ENCODE measurements at regions not wholly inside any gene's neighbourhood (a gene's known extent, or its start where the extent isn't known, plus 50 kb on each side); places are given as distances from the start of the nearest gene placed in this dataset.

- no peak for DNase-seq (ENCODE audit: low read depth, low spot score)
- TF ChIP-seq, protein P1, sequence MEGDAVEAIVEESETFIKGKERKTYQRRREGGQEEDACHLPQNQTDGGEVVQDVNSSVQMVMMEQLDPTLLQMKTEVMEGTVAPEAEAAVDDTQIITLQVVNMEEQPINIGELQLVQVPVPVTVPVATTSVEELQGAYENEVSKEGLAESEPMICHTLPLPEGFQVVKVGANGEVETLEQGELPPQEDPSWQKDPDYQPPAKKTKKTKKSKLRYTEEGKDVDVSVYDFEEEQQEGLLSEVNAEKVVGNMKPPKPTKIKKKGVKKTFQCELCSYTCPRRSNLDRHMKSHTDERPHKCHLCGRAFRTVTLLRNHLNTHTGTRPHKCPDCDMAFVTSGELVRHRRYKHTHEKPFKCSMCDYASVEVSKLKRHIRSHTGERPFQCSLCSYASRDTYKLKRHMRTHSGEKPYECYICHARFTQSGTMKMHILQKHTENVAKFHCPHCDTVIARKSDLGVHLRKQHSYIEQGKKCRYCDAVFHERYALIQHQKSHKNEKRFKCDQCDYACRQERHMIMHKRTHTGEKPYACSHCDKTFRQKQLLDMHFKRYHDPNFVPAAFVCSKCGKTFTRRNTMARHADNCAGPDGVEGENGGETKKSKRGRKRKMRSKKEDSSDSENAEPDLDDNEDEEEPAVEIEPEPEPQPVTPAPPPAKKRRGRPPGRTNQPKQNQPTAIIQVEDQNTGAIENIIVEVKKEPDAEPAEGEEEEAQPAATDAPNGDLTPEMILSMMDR (IDR thresholded peaks at IDR 0.05; ENCODE audit: low read depth, low read length): no peak
- H3K27me3 ChIP-seq (ENCODE audit: control insufficient read depth, insufficient read depth, low read length): no peaks in the 10 kb centered on the region
- CTCF ChIA-PET: interaction anchor here (0.5 kb wide), 1 partner anchor 20 kb away, joined by 5 read pairs; no protein-coding TSS in a partner anchor
- no peak overlapping the region for H3K27ac ChIP-seq (ENCODE audit: low read depth, low read length)
- POLR2A ChIA-PET: no interaction called here
- H3K9me3 ChIP-seq (ENCODE audit: control insufficient read depth, insufficient read depth, low read length): peaks cover 15% of the 10 kb centered on the region
- no peak overlapping the region for H3K4me3 ChIP-seq (ENCODE audit: low read depth, low read length)
These were observed 72.1 kb upstream of the SLC28A3 start for GRCh38 chr9:84412654-84413053.

- ChIA-PET CTCF (no interaction called here), POLR2A (no interaction called here)
- TF ChIP-seq, protein P1 (IDR thresholded peaks at IDR 0.05; ENCODE audit: low read depth, low read length): no peak
- no peak overlapping the region for H3K4me3 ChIP-seq (ENCODE audit: low read depth, low read length)
- DNase-seq (ENCODE audit: low read depth, low spot score): no peak
- H3K9me3 ChIP-seq (ENCODE audit: control insufficient read depth, insufficient read depth, low read length): peaks cover 8% of the 10 kb centered on the region
- no peak overlapping the region for H3K27ac ChIP-seq (ENCODE audit: low read depth, low read length)
- H3K27me3 ChIP-seq (ENCODE audit: control insufficient read depth, insufficient read depth, low read length): no peaks in the 10 kb centered on the region
These were observed 72.7 kb upstream of the SLC28A3 start for GRCh38 chr9:84413301-84413700.

DNA sequence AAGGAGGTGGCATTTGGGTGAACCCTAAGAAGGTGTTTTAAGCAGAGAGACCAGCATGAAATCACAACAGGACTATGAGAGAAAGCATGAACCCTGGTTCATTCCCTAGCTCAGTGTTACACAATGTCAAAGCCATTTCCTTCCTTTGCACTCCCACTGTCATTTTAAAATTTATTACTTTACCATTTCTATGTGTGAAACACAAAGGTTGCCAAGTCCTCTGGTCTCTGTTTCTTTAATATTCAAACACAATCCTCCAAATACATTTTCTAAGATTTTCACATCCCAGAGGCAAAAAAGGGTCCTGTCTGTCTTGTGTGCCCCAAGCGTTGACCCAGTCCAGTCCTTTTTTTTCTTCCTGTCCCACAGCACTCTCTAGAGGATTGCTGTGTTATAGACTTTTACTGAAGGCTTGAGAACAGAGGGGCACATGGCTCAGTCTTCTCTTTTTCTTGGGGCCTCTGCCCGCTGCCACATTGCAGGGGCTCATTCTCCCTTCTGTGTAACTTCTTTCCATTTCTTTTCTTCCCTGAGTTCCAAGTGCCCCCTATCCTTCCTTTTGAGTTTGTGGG lies 78.6 kb upstream of the SLC28A3 start:
- CTCF ChIA-PET: interaction anchor here (1.1 kb wide), 1 partner anchor 798 kb away, joined by 3 read pairs; no protein-coding TSS in a partner anchor
- POLR2A ChIA-PET: no interaction called here
- no peak for DNase-seq (ENCODE audit: low read depth, low spot score)
- Histone ChIP-seq H3K9me3 (ENCODE audit: control insufficient read depth, insufficient read depth, low read length) (no peaks in the 10 kb centered on the region; the same call in 1 of the 2 replicates), H3K4me3 (ENCODE audit: low read depth, low read length) (no peak overlapping the region), H3K27ac (ENCODE audit: low read depth, low read length) (no peak overlapping the region), H3K27me3 (ENCODE audit: control insufficient read depth, insufficient read depth, low read length) (no peaks in the 10 kb centered on the region)
- TF ChIP-seq, protein P1 (IDR thresholded peaks at IDR 0.05; ENCODE audit: low read depth, low read length): no peak

DNA sequence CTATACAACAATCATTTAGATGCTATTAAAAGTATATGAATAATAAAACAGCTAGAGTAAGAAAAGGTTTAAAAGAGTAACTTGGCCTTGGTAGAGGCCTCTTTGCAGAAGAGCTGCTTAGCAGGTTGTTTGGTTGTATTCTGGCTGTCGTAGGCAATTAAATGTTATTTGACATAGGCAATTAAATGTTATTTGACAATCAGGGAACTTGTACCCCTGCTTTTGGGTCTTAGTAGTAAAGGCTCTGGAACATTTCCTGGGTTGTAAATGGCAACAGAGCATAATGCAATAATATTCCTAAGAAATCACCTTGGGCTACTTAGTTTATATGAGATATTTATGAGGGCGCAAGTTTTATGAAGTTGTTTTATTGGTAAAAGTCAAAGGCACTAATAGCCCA lies 84.4 kb upstream of the SLC28A3 start:
- no peak overlapping the region for H3K4me3 ChIP-seq (ENCODE audit: low read depth, low read length)
- TF ChIP-seq, protein P1 (IDR thresholded peaks at IDR 0.05; ENCODE audit: low read depth, low read length): no peak
- H3K27me3 ChIP-seq (ENCODE audit: control insufficient read depth, insufficient read depth, low read length): no peaks in the 10 kb centered on the region
- POLR2A ChIA-PET: no interaction called here
- H3K27ac ChIP-seq (ENCODE audit: low read depth, low read length): no peak overlapping the region
- CTCF ChIA-PET: no interaction called here
- H3K9me3 ChIP-seq (ENCODE audit: control insufficient read depth, insufficient read depth, low read length): no peaks in the 10 kb centered on the region; the same call in 1 of the 2 replicates
- no peak for DNase-seq (ENCODE audit: low read depth, low spot score)

- POLR2A ChIA-PET: no interaction called here
- Histone ChIP-seq H3K9me3 (ENCODE audit: control insufficient read depth, insufficient read depth, low read length) (no peaks in the 10 kb centered on the region), H3K27ac (ENCODE audit: low read depth, low read length) (no peak overlapping the region), H3K4me3 (ENCODE audit: low read depth, low read length) (no peak overlapping the region), H3K27me3 (ENCODE audit: control insufficient read depth, insufficient read depth, low read length) (no peaks in the 10 kb centered on the region)
- no peak for DNase-seq (ENCODE audit: low read depth, low spot score)
- CTCF ChIA-PET: interaction anchor here (0.7 kb wide), 1 partner anchor 21 kb away, joined by 5 read pairs; no protein-coding TSS in a partner anchor
- TF ChIP-seq, protein P1 (IDR thresholded peaks at IDR 0.05; ENCODE audit: low read depth, low read length): no peak
These were observed 92.2 kb upstream of the SLC28A3 start for GRCh38 chr9:84432746-84433145.

Data from AG04450 (cell line).